Stimulated activated CD4-positive, alpha-beta T cell treated with anti-CD3 and anti-CD28 coated beads, Interleukin-4, amount 100 ng/mL, for 4 hours (primary cell): ENCODE measurements at regions not wholly inside any gene's neighbourhood (a gene's known extent, or its start where the extent isn't known, plus 50 kb on each side); places are given as distances from the start of the nearest gene placed in this dataset.

Experiments
- DNase-seq, 2 experiments: peaks; one replicate each; pipeline ENCODE4 v3.0.0-alpha.2; 2020

DNA sequence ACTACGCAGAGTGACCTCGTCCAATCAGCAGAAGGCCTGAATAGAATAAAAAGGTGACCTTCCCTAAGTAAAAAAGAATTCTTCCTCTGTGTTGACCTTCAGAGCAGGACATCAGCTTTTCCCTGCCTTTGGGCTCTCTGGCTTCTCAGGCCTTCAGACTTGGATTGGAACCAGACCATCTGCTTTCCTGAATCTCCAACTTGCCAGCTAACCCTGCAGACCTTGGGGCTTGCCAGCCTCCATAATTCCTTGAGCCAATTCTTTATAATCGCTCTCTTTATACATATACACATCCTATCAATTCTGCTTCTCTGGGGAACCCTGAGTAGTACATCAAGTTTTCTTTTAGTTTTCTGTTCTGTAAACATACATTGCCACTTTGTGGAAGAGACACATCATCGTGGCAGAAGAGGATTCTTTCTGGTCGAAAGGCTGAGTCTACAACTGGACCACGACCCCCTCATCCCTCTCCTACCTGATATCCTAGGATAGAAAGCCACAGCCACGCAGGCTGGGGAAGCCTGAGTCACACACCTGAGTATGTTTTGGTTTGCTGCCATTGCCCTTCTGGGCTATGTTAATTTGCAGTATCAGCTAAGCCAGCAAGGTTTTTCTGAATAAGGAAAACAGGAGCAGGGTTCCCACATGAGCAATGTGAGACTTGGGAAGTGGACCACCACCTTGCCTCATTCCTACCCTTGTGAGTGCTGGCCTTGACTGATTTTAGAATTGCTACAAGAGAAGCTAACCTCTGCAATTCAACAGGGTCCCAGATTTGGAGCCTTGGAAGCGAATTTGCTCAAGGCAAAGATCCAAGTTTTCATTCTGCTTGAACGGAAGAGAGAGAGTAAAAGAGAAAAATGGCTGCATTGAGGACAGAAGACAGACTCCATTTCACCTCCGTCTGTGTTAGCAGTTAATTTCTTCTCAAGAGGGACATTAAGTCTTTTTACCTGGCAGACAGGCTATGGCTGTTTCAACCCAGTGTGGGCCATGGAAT, 445.2 kb upstream of the FZD8 start:
- no peak for DNase-seq

DNA sequence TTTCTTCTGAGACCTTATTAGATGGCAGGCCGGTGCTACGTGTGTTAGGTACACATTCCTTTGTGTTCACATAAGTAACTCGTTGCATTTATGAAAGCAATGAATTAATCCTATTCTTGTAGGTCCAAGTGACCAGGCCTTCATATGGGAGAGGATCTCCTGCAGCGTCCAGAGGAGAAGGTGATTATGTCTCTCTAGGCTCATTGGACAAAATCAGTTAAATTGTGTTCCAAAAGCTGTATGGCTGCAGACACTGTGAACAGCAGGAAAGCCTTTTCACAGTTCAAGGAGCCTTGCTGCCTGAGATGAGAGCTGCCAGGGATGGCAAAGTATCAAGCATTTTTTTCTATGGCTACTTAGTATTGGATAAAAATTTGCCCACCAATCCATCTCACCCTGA, 433.1 kb upstream of the FZD8 start:
- DNase-seq: no peak

DNA sequence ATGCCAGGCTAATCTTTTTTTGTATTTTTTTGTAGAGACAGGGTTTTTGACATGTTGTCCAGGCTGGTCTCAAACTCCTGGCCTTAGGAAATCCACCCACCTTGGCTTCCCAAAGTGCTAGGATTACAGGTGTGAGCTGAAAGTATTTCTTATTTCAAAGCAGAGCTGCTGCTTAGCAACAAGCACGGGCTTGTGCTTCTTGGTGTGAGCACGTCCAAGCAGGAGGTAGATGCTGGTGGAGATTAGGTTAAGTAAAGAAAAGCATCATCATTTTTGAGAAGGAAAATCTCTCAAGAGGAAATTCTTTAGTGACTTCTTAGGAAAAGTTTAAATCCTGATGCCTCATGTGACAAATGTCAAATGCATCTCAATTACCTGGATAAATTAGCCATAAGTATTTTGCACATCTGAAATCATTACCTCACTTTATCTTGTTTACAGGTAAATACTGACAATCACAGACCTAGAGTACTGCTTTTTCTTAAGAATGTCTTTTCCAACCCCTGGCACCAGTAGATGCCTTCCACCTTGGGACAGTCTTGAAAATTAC, 431.8 kb upstream of the FZD8 start:
- DNase-seq: no peak

DNA sequence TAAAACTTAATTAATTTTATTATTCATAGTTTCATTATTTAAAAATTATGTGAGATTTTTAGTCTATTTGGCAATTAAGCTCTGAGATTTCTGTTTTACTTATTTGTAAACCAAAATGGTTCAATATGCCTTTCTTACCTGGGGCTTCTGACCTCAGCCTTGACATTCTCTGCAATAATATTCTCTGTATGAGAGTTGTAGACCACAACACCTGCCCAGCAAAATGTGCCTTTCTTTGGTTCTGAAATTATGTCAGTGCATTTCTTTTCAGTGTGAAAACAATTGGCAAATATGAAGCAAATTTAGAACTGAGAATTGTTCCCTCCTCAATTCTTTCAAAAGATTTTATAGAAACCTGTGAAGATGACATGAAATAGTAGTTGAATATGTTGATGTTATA, 426.4 kb upstream of the FZD8 start:
- no peak for DNase-seq

DNA sequence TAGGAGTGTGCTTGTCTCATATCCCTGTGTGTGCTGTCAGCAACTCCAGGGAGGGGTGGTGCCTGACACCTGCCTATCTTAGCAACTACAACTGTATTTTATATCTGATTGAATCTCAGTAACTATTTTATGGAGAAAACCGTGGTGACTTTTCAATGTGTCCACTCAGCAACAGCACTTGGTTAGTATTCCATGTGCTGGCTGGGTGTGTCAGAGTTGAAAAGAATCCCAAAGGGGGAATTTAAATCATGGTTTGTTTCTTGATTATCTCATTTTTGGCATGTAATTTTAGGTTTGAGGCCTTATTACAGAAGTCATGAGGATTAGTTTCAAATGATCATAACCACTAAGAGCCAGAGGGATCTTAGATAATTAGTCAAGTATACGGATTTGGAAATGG, 425.7 kb upstream of the FZD8 start:
- no peak for DNase-seq

DNA sequence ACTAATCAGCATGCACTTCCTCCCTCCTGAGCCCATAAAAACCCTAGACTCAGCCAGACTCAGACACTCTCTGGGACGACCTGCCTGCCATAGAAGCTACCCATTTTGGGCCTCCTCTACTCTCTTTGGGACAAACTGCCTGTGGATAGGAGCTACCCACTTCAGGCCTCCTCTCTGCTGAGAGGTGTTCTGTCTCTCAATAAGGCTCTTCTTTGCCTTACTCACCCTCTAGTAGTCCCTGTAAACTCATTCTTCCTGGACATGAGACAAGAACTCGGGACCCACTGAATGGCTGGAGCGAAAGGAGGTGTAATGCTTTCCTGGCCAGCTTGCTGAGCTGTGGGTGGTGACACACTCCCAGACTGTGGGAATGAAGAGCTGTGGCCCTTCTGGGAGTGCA, 424.8 kb upstream of the FZD8 start:
- DNase-seq: no peak

DNA sequence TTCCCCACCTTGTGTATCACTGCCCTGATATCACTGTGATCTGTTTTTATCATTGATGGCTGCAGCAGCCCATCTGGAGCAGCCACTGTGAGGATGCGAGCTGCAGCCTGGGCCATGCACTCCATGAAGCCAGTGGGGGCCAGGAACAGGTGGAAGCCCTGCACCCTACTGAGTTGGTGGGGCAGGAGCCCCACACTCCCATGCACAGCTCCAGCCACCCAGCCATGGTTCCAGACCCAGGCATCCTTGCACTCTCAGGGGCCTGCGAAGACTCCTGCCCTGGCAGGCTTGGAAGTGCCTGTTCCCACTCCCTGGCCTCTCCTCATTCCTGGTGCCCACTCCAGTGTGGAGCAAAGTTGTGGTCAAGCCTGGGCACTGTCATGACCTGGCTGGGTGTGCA, 424.0 kb upstream of the FZD8 start:
- DNase-seq: no peak

DNA sequence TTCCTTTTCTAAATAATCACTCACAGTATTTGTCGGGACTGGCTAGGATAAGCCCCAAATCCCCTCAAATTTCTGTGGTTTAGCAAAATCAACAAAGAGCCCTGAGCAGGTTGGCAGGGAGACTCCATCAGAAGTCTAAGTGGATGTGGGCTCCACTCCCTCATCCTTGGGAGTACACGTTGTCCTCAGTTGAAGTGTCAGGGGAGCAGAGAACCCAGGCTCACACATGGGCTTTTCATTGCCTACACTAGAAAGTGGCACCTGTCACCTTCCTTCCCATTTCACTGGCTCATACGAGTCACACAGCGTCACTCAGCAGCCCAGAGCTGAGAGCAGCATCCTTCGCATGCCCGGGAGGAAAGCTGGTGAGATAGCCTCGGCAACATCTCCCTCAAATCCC, 421.3 kb upstream of the FZD8 start:
- no peak for DNase-seq

DNA sequence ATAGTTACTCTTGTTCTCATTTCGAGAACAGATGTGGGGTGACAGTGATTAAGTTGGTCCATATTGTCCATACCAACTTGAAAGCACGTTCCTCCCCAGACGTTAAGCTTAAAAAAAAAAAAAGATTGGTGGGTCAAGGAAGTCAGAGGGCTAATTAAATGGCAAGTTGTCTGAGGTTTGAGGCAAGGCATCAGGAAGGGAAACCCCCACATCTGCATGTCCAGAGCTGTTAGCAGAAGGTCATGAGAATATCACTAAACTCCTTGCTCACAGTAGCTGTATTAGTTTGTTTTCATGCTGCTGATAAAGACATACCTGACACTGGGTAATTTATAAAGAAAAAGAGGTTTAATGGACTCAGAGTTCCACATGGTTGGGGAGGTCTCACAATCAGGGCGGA, 415.6 kb upstream of the FZD8 start:
- no peak for DNase-seq

DNA sequence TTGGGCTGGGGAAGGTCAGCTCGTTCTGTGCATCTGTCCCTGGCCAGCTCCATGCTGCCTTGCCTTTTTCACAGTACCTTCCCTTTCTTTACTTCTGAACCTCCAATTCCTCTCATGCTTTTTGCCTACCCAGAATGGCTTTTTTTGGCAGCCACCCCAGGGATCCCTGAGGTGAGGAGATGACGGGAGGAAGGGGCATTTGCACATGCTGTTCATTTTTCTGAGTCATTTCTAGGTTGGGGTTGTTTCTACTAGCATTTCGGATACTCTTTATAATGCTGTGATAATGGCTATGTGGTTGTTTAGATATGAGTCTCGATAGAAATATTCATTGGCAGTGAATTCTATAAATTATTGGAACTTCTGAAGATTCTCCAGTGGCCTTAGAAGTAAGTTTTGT, 415.1 kb upstream of the FZD8 start:
- DNase-seq: no peak

DNA sequence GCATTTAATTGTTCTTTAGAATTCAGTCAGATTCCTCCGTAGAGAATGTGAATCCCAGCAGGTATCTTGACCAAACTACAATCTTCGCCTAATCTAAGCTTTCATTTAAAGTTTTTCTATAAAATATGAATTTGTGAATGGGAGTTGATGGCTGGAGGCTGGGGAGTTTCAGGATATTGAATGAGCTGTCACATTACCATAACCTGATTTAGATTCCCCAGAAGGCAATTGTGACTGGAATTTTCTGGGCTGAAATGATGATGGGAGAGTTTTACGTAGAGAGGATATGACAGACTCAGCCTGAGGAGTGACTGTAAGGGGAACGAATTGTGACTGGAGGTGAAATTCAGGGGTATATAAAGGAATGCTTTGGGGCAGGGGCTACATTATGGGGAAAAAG, 411.7 kb upstream of the FZD8 start:
- no peak for DNase-seq

DNA sequence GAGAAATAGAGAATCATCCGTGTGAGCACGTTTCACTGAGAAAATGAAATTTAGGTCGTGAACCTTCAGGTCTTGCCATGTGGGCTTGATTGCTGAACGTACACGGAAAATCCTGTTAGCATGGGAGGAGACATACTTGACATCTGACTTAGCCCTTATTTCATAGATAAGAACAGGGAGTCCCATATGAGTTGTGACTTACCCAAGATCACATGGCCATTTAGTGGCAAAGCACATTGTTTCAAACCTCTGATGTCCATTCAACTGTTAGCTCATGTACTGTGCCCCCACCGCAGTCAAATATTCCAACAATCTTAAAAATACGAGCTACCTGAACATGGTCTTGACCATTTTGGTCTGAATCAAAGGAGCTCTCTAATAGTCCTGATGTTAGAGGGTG, 411.2 kb upstream of the FZD8 start:
- DNase-seq: no peak

DNA sequence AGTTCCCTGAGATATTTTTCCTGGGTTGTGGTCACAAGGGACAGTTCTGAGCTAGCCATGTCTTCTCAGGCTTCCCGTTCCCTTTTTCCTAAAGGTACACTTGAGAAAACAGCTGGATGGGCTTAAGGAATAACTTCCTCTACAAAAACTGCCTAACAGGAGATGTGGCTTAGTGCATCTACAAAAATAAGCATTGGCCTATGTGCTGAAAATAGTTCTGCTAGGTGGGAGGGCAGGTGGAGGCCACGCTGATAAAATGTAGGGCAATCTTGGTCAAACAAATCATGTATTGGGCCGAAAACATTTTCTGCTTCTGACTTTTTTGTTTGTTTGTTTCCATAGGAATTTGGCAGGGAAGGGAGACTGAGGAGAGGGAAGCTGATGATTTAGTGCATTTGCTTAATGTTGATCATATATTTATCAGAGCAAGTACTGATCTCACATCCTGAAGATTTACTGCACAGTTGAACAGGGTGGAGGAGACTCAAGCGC, 409.4 kb upstream of the FZD8 start:
- no peak for DNase-seq

DNA sequence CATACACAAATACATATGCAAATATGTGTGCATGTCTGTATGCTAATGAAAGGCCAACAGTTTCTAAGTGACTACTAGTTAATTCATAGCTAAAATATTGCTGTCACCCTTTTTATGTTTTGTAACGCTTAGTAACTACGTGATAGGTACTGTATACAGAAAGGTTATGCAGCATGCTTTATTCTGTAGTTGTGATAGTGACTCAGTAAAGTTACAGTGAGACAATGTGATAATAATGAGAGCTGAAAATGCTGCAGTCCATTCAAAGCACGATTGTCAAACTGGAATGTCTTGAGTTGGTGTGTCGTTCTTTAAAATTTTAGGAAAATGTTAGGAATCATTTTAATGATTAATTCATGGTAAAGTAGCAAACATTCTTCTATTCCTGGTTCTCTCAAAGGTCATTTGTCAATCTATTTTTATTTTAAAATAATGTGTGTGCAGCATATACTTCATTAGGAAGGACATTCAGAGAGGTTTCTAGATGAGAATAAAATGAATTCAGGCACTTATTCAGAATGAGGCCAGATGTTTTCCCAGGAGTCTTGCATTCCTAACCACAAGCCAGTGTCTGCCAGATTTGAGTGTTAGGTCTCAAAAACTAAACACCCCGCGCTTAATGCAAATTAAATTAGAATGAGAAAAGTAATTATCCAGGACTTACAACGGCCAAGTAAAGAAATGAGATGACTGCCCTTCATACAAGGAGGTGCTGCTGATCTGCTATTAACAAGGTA, 408.8 kb upstream of the FZD8 start:
- no peak for DNase-seq

DNA sequence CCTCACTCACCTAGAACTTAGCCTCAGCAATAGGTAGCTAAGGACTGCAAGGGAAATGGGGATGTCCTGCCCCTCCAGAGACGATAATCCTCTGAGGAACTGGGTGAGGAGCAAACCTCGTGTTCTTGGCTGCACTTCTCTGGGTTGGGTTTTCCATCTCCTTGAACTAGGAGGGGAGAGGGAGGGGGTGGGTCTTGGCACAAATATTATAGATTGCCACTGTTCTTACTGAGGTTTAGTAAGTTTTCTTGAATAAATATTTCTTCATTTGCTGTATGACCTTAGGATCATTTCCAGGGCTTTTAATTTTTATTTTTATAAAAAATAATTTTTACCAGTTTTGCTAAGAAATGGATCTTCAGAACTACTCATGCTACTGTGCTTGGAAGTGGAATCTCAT, 406.7 kb upstream of the FZD8 start:
- no peak for DNase-seq

DNA sequence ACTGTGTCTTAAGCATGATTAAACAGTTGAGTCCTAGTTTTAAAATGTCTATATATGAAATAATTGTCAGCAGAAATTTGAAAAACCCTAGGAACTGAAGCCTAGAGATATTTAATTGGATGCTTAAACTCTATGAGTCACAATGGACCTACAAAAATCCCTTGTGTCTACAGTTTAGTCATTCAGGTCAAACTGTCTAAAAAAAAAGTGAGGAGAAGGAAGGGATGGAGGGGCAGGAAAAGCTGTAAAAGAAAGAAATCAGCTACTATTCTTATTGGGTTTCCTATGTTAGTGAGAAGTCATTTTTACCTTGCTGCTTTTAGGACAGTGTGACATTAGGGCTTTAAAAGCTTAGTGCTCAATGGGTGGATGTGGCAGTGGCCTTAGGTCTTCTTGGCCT, 406.1 kb upstream of the FZD8 start:
- no peak for DNase-seq

DNA sequence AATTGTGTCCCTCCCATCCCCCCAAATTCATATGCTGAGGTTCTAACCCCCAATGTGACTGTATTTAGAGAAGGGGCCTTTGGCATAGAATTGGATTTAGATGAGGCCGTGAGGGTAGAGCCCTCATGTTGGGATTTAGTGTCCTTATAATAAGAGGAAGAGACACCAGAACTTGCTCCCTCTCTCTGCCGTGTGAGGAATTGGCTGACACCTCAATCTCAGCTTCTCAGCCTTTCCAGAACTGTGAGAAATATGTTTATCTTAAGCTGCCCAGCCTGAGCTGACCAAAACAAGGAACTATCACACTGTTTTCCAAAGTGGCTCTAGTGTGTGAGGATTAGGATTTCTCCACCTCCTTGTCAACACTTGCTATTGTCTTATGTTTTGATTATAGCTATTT, 400.0 kb upstream of the FZD8 start:
- DNase-seq: no peak

DNA sequence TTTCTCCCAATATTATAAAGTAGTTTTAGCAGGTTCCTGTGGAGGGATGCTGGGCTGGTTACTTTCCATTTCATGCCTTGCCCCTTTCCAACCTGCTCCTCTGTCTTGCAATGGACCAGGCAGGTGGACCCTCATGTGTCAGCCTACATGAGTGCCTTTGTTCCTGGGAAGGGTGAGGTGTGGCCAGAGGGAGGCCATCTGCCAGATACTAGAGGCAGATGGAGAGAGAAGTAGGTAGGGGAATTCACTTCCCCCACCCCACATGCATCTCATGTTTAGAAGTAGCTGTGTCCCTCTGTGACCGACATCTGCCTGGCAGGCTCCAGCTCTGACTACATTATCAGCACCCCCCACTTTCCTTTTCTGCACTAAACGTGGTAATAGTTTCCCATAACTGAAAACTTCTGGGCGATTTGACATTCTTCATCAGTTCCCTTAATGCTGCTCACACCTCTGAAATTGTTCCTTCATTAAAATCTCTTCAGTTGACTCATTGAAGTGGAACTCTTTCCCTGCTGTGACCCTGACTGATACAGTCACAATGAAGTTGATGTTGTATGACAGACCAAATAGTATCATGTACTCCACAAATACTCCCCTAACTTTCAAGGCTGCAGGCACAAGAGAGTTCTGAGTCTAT, 396.3 kb upstream of the FZD8 start:
- no peak for DNase-seq

DNA sequence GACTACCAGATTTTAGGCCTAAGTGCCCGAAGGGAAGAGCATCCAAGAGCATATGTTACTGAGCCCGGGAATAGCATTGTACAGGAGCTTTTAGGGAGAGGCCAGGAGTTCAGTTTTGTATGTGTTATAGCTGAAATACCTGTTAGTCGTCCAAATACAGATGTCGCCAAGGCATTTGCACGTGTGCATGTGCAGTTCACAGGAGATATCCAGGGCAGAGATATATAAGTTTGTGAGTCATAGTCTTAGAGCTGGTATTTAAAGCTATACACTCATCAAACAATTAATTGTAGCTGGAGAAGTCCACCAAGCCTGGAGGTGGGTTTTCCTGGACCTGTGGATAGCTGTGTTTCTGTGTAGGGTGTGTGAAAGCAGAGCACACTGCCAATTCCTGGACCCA, 394.0 kb upstream of the FZD8 start:
- no peak for DNase-seq

DNA sequence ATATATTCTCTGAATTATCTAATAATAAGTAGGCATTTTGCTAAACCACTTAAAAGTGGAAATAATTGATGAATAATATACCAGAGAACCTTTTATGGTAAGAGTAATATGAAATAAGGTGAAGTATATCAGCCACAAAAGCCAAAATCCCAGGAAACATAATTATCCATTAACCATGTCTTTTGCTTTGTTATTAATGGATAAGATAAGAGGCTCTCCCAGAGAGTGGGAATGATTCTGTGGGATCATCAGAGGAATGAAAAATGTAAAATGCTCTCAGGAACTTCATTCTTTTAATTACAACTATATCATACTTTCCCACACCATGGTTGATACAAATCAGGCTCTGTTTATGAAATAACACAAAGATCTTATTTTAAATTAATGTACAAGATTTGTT, 391.7 kb upstream of the FZD8 start:
- DNase-seq: no peak

DNA sequence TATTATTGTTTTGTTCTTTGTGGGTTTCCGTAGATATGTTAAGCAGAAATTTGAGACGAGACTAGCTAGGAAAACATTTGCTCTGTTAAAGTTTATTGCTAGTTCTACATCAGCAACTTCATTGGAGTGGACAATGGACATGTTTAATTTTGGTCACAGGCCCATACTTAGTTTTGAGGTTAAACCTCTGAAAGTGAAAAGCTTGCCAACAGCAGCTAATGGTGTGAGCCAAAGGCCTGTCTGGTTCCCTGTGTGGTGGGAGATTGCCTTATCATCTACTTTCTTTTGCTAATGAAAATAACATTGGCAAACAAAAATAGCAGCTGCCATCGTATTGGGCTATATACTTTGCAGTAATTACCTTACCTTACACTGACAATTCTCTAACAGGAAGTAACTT, 388.4 kb upstream of the FZD8 start:
- DNase-seq: no peak

DNA sequence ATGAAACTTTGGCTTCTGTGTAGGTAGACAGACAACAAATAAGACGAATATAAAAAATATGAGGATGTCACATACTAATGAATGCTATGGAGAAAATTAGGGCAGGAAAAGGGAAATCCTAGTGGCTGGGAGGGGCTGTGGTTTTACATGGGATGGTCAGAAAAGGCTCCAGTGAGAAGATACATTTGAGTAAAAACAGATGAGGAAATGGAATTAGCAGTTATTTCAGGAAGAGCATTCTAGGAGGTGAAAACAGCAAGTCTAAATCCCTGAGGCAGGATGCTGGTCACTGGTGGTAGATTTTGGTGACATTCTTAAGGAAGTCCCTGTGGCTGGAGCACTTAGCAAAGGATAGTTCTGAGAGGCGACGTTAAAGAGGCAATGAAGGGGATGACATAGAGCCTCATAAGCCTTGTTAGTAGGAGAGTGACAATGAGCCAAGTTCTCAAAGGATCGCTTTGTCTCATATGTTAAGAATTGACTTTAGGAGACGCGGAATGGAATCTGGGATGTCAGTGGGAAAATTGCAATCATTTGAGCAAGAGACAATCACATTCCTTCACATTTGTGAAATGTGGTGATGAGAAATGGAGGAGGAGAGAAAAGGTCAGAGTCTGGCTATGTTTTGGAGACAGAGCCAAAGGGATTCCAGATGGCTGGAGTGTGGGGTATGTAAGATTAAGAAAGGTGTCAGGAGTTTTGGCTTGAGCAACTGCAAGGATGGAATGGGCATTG, 384.7 kb upstream of the FZD8 start:
- DNase-seq: no peak

DNA sequence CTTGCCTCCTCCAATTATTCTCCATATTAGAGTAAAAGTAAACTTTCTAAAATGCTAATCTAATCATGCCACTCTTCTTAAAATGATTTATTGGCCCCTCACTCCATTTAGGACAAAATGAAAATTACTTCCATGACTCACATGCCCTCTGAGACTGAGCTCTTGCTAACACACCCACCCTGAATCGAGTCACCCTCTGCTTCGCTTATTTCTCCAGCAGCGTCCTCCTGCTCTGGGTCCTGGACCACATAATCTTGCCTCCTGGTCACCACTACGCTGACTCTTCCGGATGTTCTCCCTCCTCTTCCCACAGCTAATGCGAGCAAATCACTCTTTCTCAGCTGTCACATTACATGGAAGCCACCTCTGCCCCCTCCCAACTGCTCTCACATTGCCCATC, 384.0 kb upstream of the FZD8 start:
- DNase-seq: no peak
